CD4-positive, alpha-beta T cell (primary cell): ENCODE measurements at regions not wholly inside any gene's neighbourhood (a gene's known extent, or its start where the extent isn't known, plus 50 kb on each side); places are given as distances from the start of the nearest gene placed in this dataset.
A peak's percentile ranks its signal among the peaks of the same experiment; 100 is the strongest.

Experiments
- ATAC-seq: fragments of 200-7000 bp; cut with Tn5 transposase; one replicate; pipeline ENCODE4 v1.10.0; 2022; ENCODE audit warnings: mild to moderate bottlenecking; ENCODE audit not compliant: poor library complexity
- CTCF ChIA-PET: fragments of 350-600 bp; sonication (Branson Sonifier 250); formaldehyde crosslinking; loops from one replicate; lab custom pipeline; 2021; ENCODE audit warnings: antibody characterized with exemption, inconsistent platforms; lab: Charles Lee
- POLR2A ChIA-PET: fragments of 350-600 bp; sonication (Branson Sonifier 250); formaldehyde crosslinking; loops from one replicate; lab custom pipeline; 2021; ENCODE audit warnings: antibody characterized with exemption, inconsistent platforms; lab: Charles Lee
- DNase-seq, 14 experiments: peaks; one replicate each; pipeline ENCODE4 v3.0.0-alpha.2; 2013 to 2020; ENCODE audit warnings: mixed read lengths in 2 of 14
- H3K27ac ChIP-seq, 2 donors: one replicate each; pipeline versions ENCODE4 v1.5.1 to v1.7.0; 2013; ENCODE audit warnings: low read length in 2 of 2, low read depth in 1 of 2, mild to moderate bottlenecking in 1 of 2
- H3K27me3 ChIP-seq, 2 experiments: 1 replicate in 1 of 2; 2 replicates in 1 of 2; pipeline versions ENCODE4 v1.6.1 to v1.7.0; 2013; ENCODE audit warnings: low read length in 2 of 2, control low read depth in 1 of 2, mild to moderate bottlenecking in 1 of 2, moderate library complexity in 1 of 2; ENCODE audit not compliant: insufficient read depth in 2 of 2, control insufficient read depth in 1 of 2
- H3K36me3 ChIP-seq: one replicate; pipeline ENCODE4 v1.6.1; 2013; ENCODE audit warnings: low read length, control low read depth; ENCODE audit not compliant: insufficient read depth
- H3K4me1 ChIP-seq: one replicate; pipeline ENCODE4 v1.6.1; 2013; ENCODE audit warnings: low read length, control low read depth; ENCODE audit not compliant: insufficient read depth
- H3K4me3 ChIP-seq: one replicate; pipeline ENCODE4 v1.5.1; 2013; ENCODE audit warnings: mild to moderate bottlenecking, low read length, moderate library complexity
- H3K9me3 ChIP-seq, 2 experiments: 1 replicate in 1 of 2; 2 replicates in 1 of 2; pipeline versions ENCODE4 v1.6.1 to v1.7.0; 2013; ENCODE audit warnings: low read length in 2 of 2, mild to moderate bottlenecking in 2 of 2, control low read depth in 1 of 2, moderate library complexity in 1 of 2; ENCODE audit not compliant: control insufficient read depth in 1 of 2, insufficient read depth in 1 of 2
- H3K27ac Mint-ChIP-seq: one replicate; pipeline ENCODE4 v1.8.0; 2020; ENCODE audit warnings: mixed read lengths
- H3K27me3 Mint-ChIP-seq: one replicate; pipeline ENCODE4 v1.8.0; 2021; ENCODE audit warnings: mixed read lengths
- H3K36me3 Mint-ChIP-seq: one replicate; pipeline ENCODE4 v1.8.0; 2021; ENCODE audit warnings: low read depth, mixed read lengths
- H3K4me1 Mint-ChIP-seq: one replicate; pipeline ENCODE4 v1.8.0; 2021; ENCODE audit warnings: low read depth, mixed read lengths
- H3K4me3 Mint-ChIP-seq: one replicate; pipeline ENCODE4 v1.8.0; 2020; ENCODE audit warnings: mild to moderate bottlenecking, mixed read lengths
- H3K9me3 Mint-ChIP-seq: one replicate; pipeline ENCODE4 v1.8.0; 2020; ENCODE audit warnings: mixed read lengths
- CTCF ChIP-seq: fragments of 200-600 bp; IDR thresholded peaks from one replicate; pipeline ENCODE4 v1.8.0; 2022; ENCODE audit warnings: antibody characterized with exemption, mild to moderate bottlenecking
- intact Hi-C, 2 experiments: fragments of 100-400 bp; cut with DNase I in 1 of 2; cut with micrococcal nuclease in 1 of 2; formaldehyde crosslinking; loops; one replicate each; pipeline versions ENCODE4 v1.15.1 to v1.9.0; 2023 to 2025; cut with DNase I, micrococcal nuclease

- Histone ChIP-seq H3K36me3 (no peaks in the 10 kb centered on the region), H3K4me3 (no peak overlapping the region), H3K9me3 (no peaks in the 10 kb centered on the region), H3K27me3 (peaks cover 14 to 44% of the 10 kb centered on the region in 2 experiments), H3K27ac (no peak overlapping the region), H3K4me1 (no peaks in the 10 kb centered on the region)
- ATAC-seq (no peak), DNase-seq (no peak)
- POLR2A ChIA-PET, result no interaction called here
- H3K9me3 Mint-ChIP-seq, result no peaks in the 10 kb centered on the region
- no peaks in the 10 kb centered on the region for H3K36me3 Mint-ChIP-seq
- no peak for TF ChIP-seq CTCF
- no peak overlapping the region for H3K4me3 Mint-ChIP-seq
- H3K4me1 Mint-ChIP-seq, result no peaks in the 10 kb centered on the region
- CTCF ChIA-PET, result no interaction called here
- intact Hi-C loops, result no loop called here
- H3K27me3 Mint-ChIP-seq, result peaks cover 82% of the 10 kb centered on the region
- no peak overlapping the region for H3K27ac Mint-ChIP-seq
Measured at GRCh38 chr17:5714993-5715392, 130.7 kb upstream of the NLRP1 start.

GRCh38 chr17:5715478-5715877, 131.2 kb upstream of the NLRP1 start:
- H3K9me3 Mint-ChIP-seq, result no peaks in the 10 kb centered on the region
- no peak overlapping the region for H3K27ac Mint-ChIP-seq
- no peak for ATAC-seq
- no peaks in the 10 kb centered on the region for H3K9me3 ChIP-seq
- no peak overlapping the region for H3K4me3 ChIP-seq
- H3K4me3 Mint-ChIP-seq, result no peak overlapping the region
- H3K27me3 ChIP-seq, result peaks cover 13 to 43% of the 10 kb centered on the region in 2 experiments
- H3K36me3 ChIP-seq, result no peaks in the 10 kb centered on the region
- DNase-seq, result peak in 1 of 14 experiments; percentile 21
- intact Hi-C loops, result no loop called here
- ChIA-PET POLR2A (no interaction called here), CTCF (no interaction called here)
- H3K36me3 Mint-ChIP-seq, result no peaks in the 10 kb centered on the region
- no peaks in the 10 kb centered on the region for H3K4me1 ChIP-seq
- H3K27me3 Mint-ChIP-seq, result peaks cover 80% of the 10 kb centered on the region
- H3K27ac ChIP-seq, result no peak overlapping the region
- H3K4me1 Mint-ChIP-seq, result no peaks in the 10 kb centered on the region
- TF ChIP-seq CTCF, result no peak

- CTCF ChIA-PET, result no interaction called here
- intact Hi-C loops, result no loop called here
Measured at GRCh38 chr17:5718726-5719125, 134.4 kb upstream of the NLRP1 start.

More at GRCh38 chr17:5718726-5719125, 134.4 kb upstream of the NLRP1 start:
- Mint-ChIP-seq H3K27ac (no peak overlapping the region), H3K27me3 (peaks cover 63% of the 10 kb centered on the region), H3K4me3 (no peak overlapping the region), H3K36me3 (no peaks in the 10 kb centered on the region), H3K9me3 (no peaks in the 10 kb centered on the region), H3K4me1 (no peaks in the 10 kb centered on the region)
- Histone ChIP-seq H3K9me3 (no peaks in the 10 kb centered on the region), H3K4me1 (no peaks in the 10 kb centered on the region), H3K36me3 (no peaks in the 10 kb centered on the region), H3K4me3 (no peak overlapping the region), H3K27ac (no peak overlapping the region), H3K27me3 (peaks cover 11 to 20% of the 10 kb centered on the region in 2 experiments)
- no peak for TF ChIP-seq CTCF
- POLR2A ChIA-PET, result no interaction called here
- DNase-seq (no peak), ATAC-seq (no peak)
